Keratinocyte (primary cell): ENCODE measurements at regions not wholly inside any gene's neighbourhood (a gene's known extent, or its start where the extent isn't known, plus 50 kb on each side); places are given as distances from the start of the nearest gene placed in this dataset.

Source experiments
- DNase-seq: peaks from one replicate; pipeline ENCODE4 v3.0.0-alpha.2; 2011; ENCODE audit warnings: low read depth, missing footprints, low spot score
- FAIRE-seq: peaks from 2 replicates; lab custom pipeline; 2011; peaks lifted over from hg19 to GRCh38; lab: Jason Lieb, UNC
- H2AFZ ChIP-seq: 2 replicates; pipeline ENCODE4 v1.6.0; 2012; ENCODE audit warnings: low read length, control low read depth, inconsistent platforms; ENCODE audit not compliant: control insufficient read depth
- H3K27ac ChIP-seq: 2 replicates; pipeline ENCODE4 v1.5.1; 2011; ENCODE audit warnings: low read length; ENCODE audit not compliant: control insufficient read depth, insufficient read depth
- H3K27me3 ChIP-seq: 3 replicates; pipeline ENCODE4 v1.6.0; 2011; ENCODE audit warnings: low read length; ENCODE audit not compliant: control insufficient read depth, insufficient read depth; ENCODE audit errors: extremely low read depth
- H3K36me3 ChIP-seq, 2 experiments: 2 replicates in 1 of 2; 3 replicates in 1 of 2; pipeline ENCODE4 v1.5.1; 2011; ENCODE audit warnings: low read length in 2 of 2, mild to moderate bottlenecking in 1 of 2; ENCODE audit not compliant: control insufficient read depth in 2 of 2, insufficient read depth in 2 of 2; ENCODE audit errors: extremely low read depth in 1 of 2
- H3K4me1 ChIP-seq: 3 replicates; pipeline ENCODE4 v1.5.1; 2011; ENCODE audit warnings: low read length; ENCODE audit not compliant: control insufficient read depth, insufficient read depth; ENCODE audit errors: extremely low read depth
- H3K4me2 ChIP-seq: 3 replicates; pipeline ENCODE4 v1.6.0; 2011; ENCODE audit warnings: low read depth, low read length; ENCODE audit not compliant: control insufficient read depth, insufficient read depth; ENCODE audit errors: extremely low read depth
- H3K4me3 ChIP-seq, 3 experiments: fragments of 200-600 bp in 1 of 3; sonication (generic) in 1 of 3; 2 replicates in 2 of 3; 3 replicates in 1 of 3; pipeline ENCODE4 v1.5.1; 2011 to 2016; ENCODE audit warnings: low read length in 3 of 3, mild to moderate bottlenecking in 3 of 3, control low read depth in 2 of 3, inconsistent platforms in 1 of 3, low read depth in 1 of 3, mixed read lengths in 1 of 3, mixed run types in 1 of 3, moderate library complexity in 1 of 3; ENCODE audit not compliant: control insufficient read depth in 2 of 3, insufficient read depth in 2 of 3; ENCODE audit errors: extremely low read depth in 1 of 3
- H3K79me2 ChIP-seq: 2 replicates; pipeline ENCODE4 v1.6.0; 2012; ENCODE audit warnings: low read length; ENCODE audit not compliant: control insufficient read depth, insufficient read depth
- H3K9ac ChIP-seq: 3 replicates; pipeline ENCODE4 v1.6.0; 2011; ENCODE audit warnings: low read length; ENCODE audit not compliant: control insufficient read depth, insufficient read depth; ENCODE audit errors: extremely low read depth
- H3K9me1 ChIP-seq: 3 replicates; pipeline ENCODE4 v1.6.0; 2011; ENCODE audit warnings: low read length; ENCODE audit not compliant: control insufficient read depth, insufficient read depth; ENCODE audit errors: extremely low read depth
- H3K9me3 ChIP-seq: 2 replicates; pipeline ENCODE4 v1.5.1; 2012; ENCODE audit warnings: low read depth, low read length; ENCODE audit not compliant: control insufficient read depth
- H4K20me1 ChIP-seq: 3 replicates; pipeline ENCODE4 v1.6.0; 2011; ENCODE audit warnings: low read length; ENCODE audit not compliant: control insufficient read depth, insufficient read depth; ENCODE audit errors: extremely low read depth
- CTCF ChIP-seq, 3 experiments: IDR thresholded peaks in 1 of 3; conservative IDR thresholded peaks in 1 of 3; optimal IDR thresholded peaks in 1 of 3; 2 replicates in 2 of 3; 3 replicates in 1 of 3; pipeline versions ENCODE3 to v1.5.1; 2011; ENCODE audit warnings: low read length in 3 of 3, mild to moderate bottlenecking in 3 of 3, moderate library complexity in 2 of 3, control low read depth in 1 of 3, inconsistent platforms in 1 of 3; ENCODE audit not compliant: insufficient read depth in 2 of 3; ENCODE audit errors: extremely low read depth in 1 of 3
- EZH2 ChIP-seq: IDR thresholded peaks from one replicate; pipeline ENCODE4 v1.6.1; 2012; ENCODE audit warnings: inconsistent platforms, mild to moderate bottlenecking, low read length, moderate library complexity
- dilution Hi-C: fragments of 300-500 bp; cut with MboI; formaldehyde crosslinking; loops from one replicate; pipeline ENCODE4 v1.7.0; 2020; ENCODE audit warnings: low sequenced_read_pairs; ENCODE audit not compliant: extremely low pct_ligation_motif_present

DNA sequence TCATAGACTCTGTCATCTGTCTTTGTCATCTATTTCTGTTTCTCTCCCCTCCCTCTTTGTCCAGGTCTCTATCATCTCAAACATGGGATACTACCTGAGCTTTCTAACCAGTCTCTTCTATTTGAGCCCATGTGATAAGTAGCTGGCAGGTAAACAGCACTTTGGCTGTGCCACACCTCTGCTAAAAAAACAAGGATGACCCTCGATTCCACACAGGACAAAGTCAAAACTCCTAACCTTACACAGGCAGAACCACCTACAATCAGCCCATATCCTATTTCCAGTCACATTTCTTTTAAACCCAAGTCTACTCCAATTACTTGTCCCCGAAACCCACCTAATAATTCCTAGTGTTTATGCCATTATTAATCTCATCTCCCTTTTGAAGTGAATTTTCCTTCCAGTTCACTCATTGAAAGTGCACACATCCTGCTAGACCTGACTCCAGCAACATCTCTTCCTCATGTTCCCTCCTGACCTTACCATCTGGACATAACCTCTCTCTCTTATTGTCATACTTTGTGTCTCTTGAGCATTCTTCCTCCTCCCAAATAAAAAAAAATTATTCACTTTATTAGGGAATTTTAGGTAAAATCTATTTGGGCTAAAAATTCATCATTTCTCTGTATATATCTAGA, 256.1 kb upstream of the ONECUT1 start:
- no peak for TF ChIP-seq CTCF (optimal IDR thresholded peaks at IDR 0.05 in 1 of 3, IDR thresholded peaks at IDR 0.05 in 1 of 3, conservative IDR thresholded peaks at IDR 0.05 in 1 of 3; ENCODE audit: extremely low read depth in 1 of 3, insufficient read depth in 2 of 3, low read length in 3 of 3)
- no peak for TF ChIP-seq EZH2
- H3K9me3 ChIP-seq: no peaks in the 10 kb centered on the region
- FAIRE-seq (no peak), DNase-seq (no peak)
- no peaks in the 10 kb centered on the region for H3K27me3 ChIP-seq
- no peak overlapping the region for H2AFZ ChIP-seq
- H3K79me2 ChIP-seq: no peaks in the 10 kb centered on the region
- no peaks in the 10 kb centered on the region for H3K36me3 ChIP-seq
- H3K27ac ChIP-seq: no peak overlapping the region
- no peaks in the 10 kb centered on the region for H3K9me1 ChIP-seq
- no peak overlapping the region for H3K4me2 ChIP-seq
- no peak overlapping the region for H3K4me3 ChIP-seq
- no peak overlapping the region for H3K9ac ChIP-seq
- H3K4me1 ChIP-seq: no peaks in the 10 kb centered on the region
- H4K20me1 ChIP-seq: no peaks in the 10 kb centered on the region
- dilution Hi-C loops: no loop called here

GRCh38 chr15:53038655-53038941, 248.5 kb upstream of the ONECUT1 start:
- dilution Hi-C loops: no loop called here
- H3K9me3 ChIP-seq: no peaks in the 10 kb centered on the region
- H3K9ac ChIP-seq: no peak overlapping the region
- no peaks in the 10 kb centered on the region for H3K27me3 ChIP-seq
- no peak overlapping the region for H2AFZ ChIP-seq
- no peaks in the 10 kb centered on the region for H3K36me3 ChIP-seq
- no peak overlapping the region for H3K27ac ChIP-seq
- H3K79me2 ChIP-seq: no peaks in the 10 kb centered on the region
- H4K20me1 ChIP-seq: no peaks in the 10 kb centered on the region
- no peaks in the 10 kb centered on the region for H3K9me1 ChIP-seq
- no peaks in the 10 kb centered on the region for H3K4me1 ChIP-seq
- TF ChIP-seq EZH2 (no peak), CTCF (optimal IDR thresholded peaks at IDR 0.05 in 1 of 3, IDR thresholded peaks at IDR 0.05 in 1 of 3, conservative IDR thresholded peaks at IDR 0.05 in 1 of 3; ENCODE audit: extremely low read depth in 1 of 3, insufficient read depth in 2 of 3, low read length in 3 of 3) (no peak)
- H3K4me2 ChIP-seq: no peak overlapping the region
- FAIRE-seq (no peak), DNase-seq (no peak)
- H3K4me3 ChIP-seq: no peak overlapping the region
